A549 (cell line): ENCODE measurements at regions not wholly inside any gene's neighbourhood (a gene's known extent, or its start where the extent isn't known, plus 50 kb on each side); places are given as distances from the start of the nearest gene placed in this dataset.

Source experiments
- ATAC-seq, 2 experiments: fragments of 200-7000 bp in 1 of 2; fragments of >200 bp in 1 of 2; cut with Nextera tagmentation in 1 of 2; cut with Tn5 transposase in 1 of 2; 3 replicates each; pipeline versions ENCODE4 v1.8.0 to v1.9.1; 2018 to 2020; ENCODE audit warnings: mild to moderate bottlenecking in 1 of 2, moderate library complexity in 1 of 2
- CTCF ChIA-PET: fragments of 300-600 bp; sonication (Branson Sonifier 250); formaldehyde crosslinking; extraction: SDS; loops from one replicate; lab custom pipeline; 2021; ENCODE audit warnings: antibody characterized with exemption, inconsistent platforms; lab: Yijun Ruan, JAX
- POLR2A ChIA-PET: fragments of 350-600 bp; formaldehyde crosslinking; extraction: SDS; loops from one replicate; lab custom pipeline; 2021; ENCODE audit warnings: antibody characterized with exemption, inconsistent platforms; lab: Yijun Ruan, JAX
- DNase-seq, 2 experiments: peaks; one replicate each; pipeline versions ENCODE4 v3.0.0 to v3.0.0-alpha.2; 2011 to 2016; ENCODE audit warnings: low read depth in 1 of 2, low spot score in 1 of 2
- FAIRE-seq: peaks from 2 replicates; lab custom pipeline; 2011; peaks lifted over from hg19 to GRCh38; lab: Jason Lieb, UNC
- H3K27ac ChIP-seq, 2 experiments: fragments of >200 bp; sonication (Bioruptor Twin); formaldehyde crosslinking; 3 replicates each; pipeline ENCODE4 v1.5.1; 2016 to 2017
- H3K4me1 ChIP-seq: fragments of >200 bp; sonication (Bioruptor Twin); formaldehyde crosslinking; 3 replicates; pipeline ENCODE4 v1.6.1; 2016
- H3K4me2 ChIP-seq: fragments of >200 bp; sonication (Bioruptor Twin); formaldehyde crosslinking; 3 replicates; pipeline ENCODE4 v1.6.1; 2016
- H3K4me3 ChIP-seq: fragments of >200 bp; sonication (Bioruptor Twin); formaldehyde crosslinking; 3 replicates; pipeline ENCODE4 v1.5.1; 2016
- H3K9me3 ChIP-seq: fragments of >200 bp; sonication (Bioruptor Twin); formaldehyde crosslinking; 3 replicates; pipeline ENCODE4 v1.6.1; 2016
- CEBPB ChIP-seq, 2 experiments: fragments of >200 bp in 1 of 2; sonication (Bioruptor Twin) in 1 of 2; formaldehyde crosslinking in 1 of 2; IDR thresholded peaks; 2 replicates each; pipeline ENCODE4 v1.6.1; 2012 to 2016
- MYC ChIP-seq: IDR thresholded peaks from 2 replicates; pipeline ENCODE4 v1.6.1; 2012; ENCODE audit warnings: mild to moderate bottlenecking, inconsistent platforms, low read length, improper control_type of control experiment, borderline replicate concordance
- WGBS: methylation state at CpG from one replicate; pipeline ENCODE4 v1.1.6; 2017; ENCODE audit errors: missing lambda C conversion rate; 5-methylcytosine and 5-hydroxymethylcytosine counted together

DNA sequence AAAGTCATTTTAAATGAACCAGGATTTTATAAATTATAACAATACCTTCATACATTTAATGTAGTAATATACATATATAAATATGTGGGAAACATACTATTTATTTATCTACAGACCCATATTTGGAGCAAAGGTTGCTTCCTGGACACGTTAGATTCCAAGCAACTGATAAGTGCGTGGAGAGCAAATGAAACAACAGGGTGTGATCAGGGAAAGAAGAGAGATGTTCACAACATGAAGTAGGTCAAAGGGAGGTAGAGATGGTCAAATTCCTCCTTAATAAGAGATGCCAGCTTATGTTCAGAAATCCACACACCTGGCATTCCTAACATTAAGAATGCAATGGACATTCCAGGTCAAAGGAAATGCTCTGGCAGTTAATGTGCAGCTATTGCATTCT is 53.1 kb upstream of the HPGD start:
- Histone ChIP-seq H3K4me3 (no peak overlapping the region), H3K4me2 (no peak overlapping the region), H3K4me1 (no peaks in the 10 kb centered on the region), H3K9me3 (no peaks in the 10 kb centered on the region), H3K27ac (no peak overlapping the region)
- no peak for TF ChIP-seq MYC
- no peak for TF ChIP-seq CEBPB (IDR thresholded peaks at IDR 0.05)
- ATAC-seq (no peak), FAIRE-seq (no peak), DNase-seq (no peak)
- ChIA-PET POLR2A (no interaction called here), CTCF (no interaction called here)
- WGBS, result 61% methylated on average over 2 of the region's 2 CpGs
